ENCODE measurements at regions not wholly inside any gene's neighbourhood (a gene's known extent, or its start where the extent isn't known, plus 50 kb on each side); places are given as distances from the start of the nearest gene placed in this dataset.

GRCh38 chr2:147101941-147102790, 742.7 kb upstream of the ACVR2A start:
- Histone ChIP-seq H3K4me1 (no peaks in the 10 kb centered on the region), H3K4me3 (replicated peaks in 1 of 3) (no peak overlapping the region), H3K9me3 (no peaks in the 10 kb centered on the region), H3K27ac (no peak overlapping the region), H3K27me3 (no peaks in the 10 kb centered on the region), H3K36me3 (no peaks in the 10 kb centered on the region)
- WGBS, 2 donors = 64 to 69% methylated on average over 5 of the region's 5 CpGs
- intact Hi-C loops (cut with DNase I) = no loop called here
- no peak for TF ChIP-seq POLR2A (IDR thresholded peaks at IDR 0.05)
- no peak for TF ChIP-seq CTCF (IDR thresholded peaks at IDR 0.05)
- no peak for DNase-seq

GRCh38 chr2:147100406-147101035, 744.3 kb upstream of the ACVR2A start:
- intact Hi-C loops (cut with DNase I) = no loop called here
- H3K4me3 ChIP-seq (replicated peaks in 1 of 3) = no peak overlapping the region
- H3K27me3 ChIP-seq = no peaks in the 10 kb centered on the region
- TF ChIP-seq CTCF (IDR thresholded peaks at IDR 0.05) (no peak), POLR2A (IDR thresholded peaks at IDR 0.05) (no peak)
- no peaks in the 10 kb centered on the region for H3K36me3 ChIP-seq
- H3K9me3 ChIP-seq = no peaks in the 10 kb centered on the region
- no peak for DNase-seq
- no peak overlapping the region for H3K27ac ChIP-seq
- H3K4me1 ChIP-seq = no peaks in the 10 kb centered on the region

GRCh38 chr2:147099845-147100244, 745.0 kb upstream of the ACVR2A start:
- no peak overlapping the region for H3K27ac ChIP-seq
- WGBS, 2 donors = 95 to 96% methylated on average over 2 of the region's 2 CpGs

GRCh38 chr2:147098940-147099339, 745.9 kb upstream of the ACVR2A start:
- Histone ChIP-seq H3K4me3 (replicated peaks in 1 of 3) (no peak overlapping the region), H3K36me3 (no peaks in the 10 kb centered on the region), H3K27me3 (no peaks in the 10 kb centered on the region), H3K4me1 (no peaks in the 10 kb centered on the region), H3K27ac (no peak overlapping the region), H3K9me3 (no peaks in the 10 kb centered on the region)
- TF ChIP-seq POLR2A (IDR thresholded peaks at IDR 0.05) (no peak), CTCF (IDR thresholded peaks at IDR 0.05) (no peak)
- 75 to 83% methylated on average over 1 of the region's 1 CpG for WGBS, 2 donors
- no peak for DNase-seq
- intact Hi-C loops (cut with DNase I) = no loop called here

More at GRCh38 chr2:147099845-147100244, 745.0 kb upstream of the ACVR2A start:
- no peaks in the 10 kb centered on the region for H3K4me1 ChIP-seq
- H3K9me3 ChIP-seq = no peaks in the 10 kb centered on the region
- DNase-seq = no peak
- no peak for TF ChIP-seq CTCF (IDR thresholded peaks at IDR 0.05)
- TF ChIP-seq POLR2A (IDR thresholded peaks at IDR 0.05) = no peak
- intact Hi-C loops (cut with DNase I) = no loop called here
- no peaks in the 10 kb centered on the region for H3K36me3 ChIP-seq
- H3K4me3 ChIP-seq (replicated peaks in 1 of 3) = no peak overlapping the region
- H3K27me3 ChIP-seq = no peaks in the 10 kb centered on the region

- Histone ChIP-seq H3K27ac (no peak overlapping the region), H3K27me3 (no peaks in the 10 kb centered on the region), H3K4me3 (replicated peaks in 1 of 3) (no peak overlapping the region), H3K4me1 (no peaks in the 10 kb centered on the region), H3K9me3 (no peaks in the 10 kb centered on the region), H3K36me3 (no peaks in the 10 kb centered on the region)
- intact Hi-C loops (cut with DNase I) = no loop called here
- DNase-seq = no peak
- TF ChIP-seq CTCF (IDR thresholded peaks at IDR 0.05) = no peak
- TF ChIP-seq POLR2A (IDR thresholded peaks at IDR 0.05) = no peak
Measured at GRCh38 chr2:147097747-147098146, 747.1 kb upstream of the ACVR2A start.
